Stimulated activated CD8-positive, alpha-beta memory T cell treated with anti-CD3 and anti-CD28 coated beads, Interleukin-12 subunit alpha, Interleukin-12 subunit beta, amount 100 ng/mL, for 24 hours (primary cell): ENCODE measurements at regions not wholly inside any gene's neighbourhood (a gene's known extent, or its start where the extent isn't known, plus 50 kb on each side); places are given as distances from the start of the nearest gene placed in this dataset.

Experiments used
- DNase-seq: peaks from one replicate; pipeline ENCODE4 v3.0.0-alpha.2; 2020; ENCODE audit errors: extremely low read depth

- no peak for DNase-seq
These were observed 323.4 kb downstream of the SHANK2 start for GRCh38 chr11:70928854-70929598.

- no peak for DNase-seq
These were observed 322.2 kb downstream of the SHANK2 start for GRCh38 chr11:70930215-70930614.

- no peak for DNase-seq
These were observed 320.9 kb downstream of the SHANK2 start for GRCh38 chr11:70931430-70931829.

DNA sequence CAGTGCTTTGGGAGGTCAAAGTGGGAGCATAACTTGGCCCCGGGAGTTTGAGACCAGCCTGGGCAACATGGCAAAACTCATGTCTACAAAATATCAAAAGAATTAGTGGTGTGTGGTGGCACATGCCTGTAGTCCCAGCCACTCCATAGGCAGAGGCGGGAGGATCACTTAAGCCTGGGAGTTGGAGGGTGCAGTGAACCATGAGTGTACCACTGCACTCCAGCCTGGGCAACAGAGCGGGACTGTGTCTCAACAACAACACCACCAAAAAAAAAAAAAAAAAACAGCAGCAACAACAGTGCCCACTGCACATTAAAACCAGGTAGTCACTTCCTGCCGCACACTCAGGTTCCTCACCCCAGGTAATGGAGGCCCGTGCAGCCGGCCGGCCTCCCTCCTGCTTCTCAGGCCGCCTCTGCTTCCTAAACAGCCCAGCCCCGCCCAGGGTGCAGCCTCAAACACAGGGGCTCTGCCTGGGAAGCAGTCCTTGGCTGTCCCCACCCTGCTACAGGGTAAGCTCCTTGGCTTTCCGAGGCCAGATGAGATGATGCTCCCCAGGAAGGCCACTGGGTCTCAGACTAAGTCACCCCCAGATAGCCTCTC, 318.3 kb downstream of the SHANK2 start:
- no peak for DNase-seq

GRCh38 chr11:70935006-70935768, 317.2 kb downstream of the SHANK2 start:
- DNase-seq, result no peak

DNA sequence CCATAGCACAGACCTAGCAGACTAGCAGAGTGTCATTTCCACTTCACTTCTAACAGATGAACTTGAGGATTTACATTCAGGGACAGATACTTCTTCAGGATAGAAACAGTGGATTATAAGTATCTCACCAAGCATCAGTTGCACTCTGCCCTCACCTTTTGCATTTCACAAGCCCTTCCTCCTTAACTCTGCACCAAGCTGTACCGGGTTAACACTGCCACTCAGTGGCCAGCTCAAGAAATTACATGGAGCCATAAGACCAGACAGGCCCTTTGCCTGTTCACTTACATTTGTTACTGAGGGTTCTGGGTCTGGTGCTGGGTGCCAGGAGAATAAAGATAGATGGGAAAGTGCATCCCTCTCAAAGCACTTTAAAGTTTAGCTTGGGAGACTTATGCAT, 309.8 kb downstream of the SHANK2 start:
- no peak for DNase-seq

DNA sequence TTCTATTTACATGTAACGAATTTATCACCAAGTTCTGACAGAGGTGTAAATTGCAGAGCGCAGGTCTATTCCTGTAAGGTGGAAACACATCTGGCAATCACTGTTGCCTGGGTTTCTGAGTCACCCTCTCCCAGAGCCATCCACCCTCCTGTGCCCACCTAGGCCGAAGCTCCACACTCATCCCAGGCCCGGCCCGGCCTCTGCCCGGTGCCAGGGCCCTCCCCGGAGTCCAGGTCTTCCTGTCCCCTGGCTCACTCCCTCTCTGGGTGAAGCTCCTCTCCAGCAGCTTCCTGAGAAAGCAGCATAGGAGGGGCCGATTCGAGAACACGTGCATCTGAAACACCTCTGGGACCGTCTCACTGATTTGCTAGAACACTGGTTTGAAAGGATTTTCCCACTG, 308.2 kb downstream of the SHANK2 start:
- no peak for DNase-seq

GRCh38 chr11:70944636-70945035, 307.7 kb downstream of the SHANK2 start:
- DNase-seq, result no peak

GRCh38 chr11:70948398-70948797, 304.0 kb downstream of the SHANK2 start:
- no peak for DNase-seq

- DNase-seq, result no peak
These were observed 303.4 kb downstream of the SHANK2 start for GRCh38 chr11:70948855-70949531.

DNA sequence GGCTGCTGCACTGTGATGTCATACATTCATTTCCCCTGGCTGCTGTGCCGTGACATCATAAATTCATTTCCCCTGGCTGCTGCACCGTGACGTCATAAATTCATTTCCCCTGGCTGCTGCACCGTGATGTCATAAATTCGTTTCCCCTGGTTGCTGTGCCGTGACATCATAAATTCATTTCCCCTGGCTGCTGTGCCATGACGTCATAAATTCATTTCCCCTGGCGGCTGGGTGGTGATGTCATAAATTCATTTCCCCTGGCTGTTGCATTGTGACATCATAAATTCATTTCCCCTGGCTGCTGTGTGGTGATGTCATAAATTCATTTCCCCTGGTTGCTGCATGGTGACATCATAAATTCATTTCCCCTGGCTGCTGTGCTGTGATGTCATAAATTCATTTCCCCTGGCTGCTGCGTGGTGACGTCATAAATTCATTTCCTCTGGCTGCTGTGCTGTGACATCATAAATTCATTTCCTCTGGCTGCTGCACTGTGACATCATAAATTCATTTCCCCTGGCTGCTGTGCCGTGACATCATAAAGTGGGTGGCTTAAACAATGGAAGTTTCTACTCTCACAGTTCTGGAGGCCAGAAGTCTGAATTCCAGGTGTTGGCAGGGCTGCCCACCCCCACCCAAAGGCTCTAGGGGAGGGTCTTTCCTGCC, 301.1 kb downstream of the SHANK2 start:
- DNase-seq, result no peak

GRCh38 chr11:70952191-70952590, 300.2 kb downstream of the SHANK2 start:
- DNase-seq, result no peak

GRCh38 chr11:70953720-70954119, 298.7 kb downstream of the SHANK2 start:
- no peak for DNase-seq

- no peak for DNase-seq
These were observed 297.9 kb downstream of the SHANK2 start for GRCh38 chr11:70954471-70954870.
